GM18870 (cell line): ENCODE measurements at regions not wholly inside any gene's neighbourhood (a gene's known extent, or its start where the extent isn't known, plus 50 kb on each side); places are given as distances from the start of the nearest gene placed in this dataset.

Experiments
- ATAC-seq: cut with Tn5 transposase; IDR thresholded peaks from one replicate; pipeline ENCODE4 v1.9.1; 2021; ENCODE audit warnings: moderate library complexity; ENCODE audit not compliant: unreplicated experiment

- ATAC-seq: peak; percentile 83
Observed at GRCh38 chr13:22161871-22162270, 491.0 kb downstream of the FGF9 start.

- ATAC-seq: peak; percentile 66
Observed at GRCh38 chr13:22162889-22163288, 492.0 kb downstream of the FGF9 start.

- ATAC-seq: no peak
Observed at GRCh38 chr13:22168437-22169190, 497.7 kb downstream of the FGF9 start.

GRCh38 chr13:22169473-22169872 lies 498.6 kb downstream of the FGF9 start:
- ATAC-seq: no peak

- ATAC-seq: no peak
Observed at GRCh38 chr13:22173610-22174009, 502.7 kb downstream of the FGF9 start.

- ATAC-seq: no peak
Observed at GRCh38 chr13:22175241-22175640, 504.4 kb downstream of the FGF9 start.

- ATAC-seq: no peak
Observed at GRCh38 chr13:22175815-22176214, 504.9 kb downstream of the FGF9 start.

GRCh38 chr13:22176968-22177520 lies 506.2 kb downstream of the FGF9 start:
- ATAC-seq: no peak

- no peak for ATAC-seq
Observed at GRCh38 chr13:22178878-22179277, 508.0 kb downstream of the FGF9 start.

GRCh38 chr13:22187329-22187728 lies 516.5 kb downstream of the FGF9 start:
- ATAC-seq: no peak

GRCh38 chr13:22189176-22190048 lies 518.5 kb downstream of the FGF9 start:
- no peak for ATAC-seq

GRCh38 chr13:22193070-22193469 lies 522.2 kb downstream of the FGF9 start:
- no peak for ATAC-seq

GRCh38 chr13:22194106-22194805 lies 523.4 kb downstream of the FGF9 start:
- no peak for ATAC-seq

- ATAC-seq: no peak
Observed at GRCh38 chr13:22195726-22196125, 524.9 kb downstream of the FGF9 start.

GRCh38 chr13:22196777-22197176 lies 525.9 kb downstream of the FGF9 start:
- ATAC-seq: no peak

- no peak for ATAC-seq
Observed at GRCh38 chr13:22198001-22198400, 527.1 kb downstream of the FGF9 start.

GRCh38 chr13:22198641-22199217 lies 527.9 kb downstream of the FGF9 start:
- no peak for ATAC-seq

- no peak for ATAC-seq
Observed at GRCh38 chr13:22200440-22200839, 529.6 kb downstream of the FGF9 start.

GRCh38 chr13:22201375-22201925 lies 530.6 kb downstream of the FGF9 start:
- ATAC-seq: no peak

- ATAC-seq: no peak
Observed at GRCh38 chr13:22210134-22210930, 539.5 kb downstream of the FGF9 start.
